Right atrium auricular region (tissue), 2 donors: ENCODE measurements at regions not wholly inside any gene's neighbourhood (a gene's known extent, or its start where the extent isn't known, plus 50 kb on each side); places are given as distances from the start of the nearest gene placed in this dataset.
"Not testable (repeated sequence)": the region's sequence is repeated elsewhere in the genome, so short reads cannot be mapped to it uniquely, and the experiment has no call there.

Source experiments
- DNase-seq: peaks from one replicate; pipeline ENCODE4 v3.0.0-alpha.2; 2019; ENCODE audit warnings: low spot score
- H3K27ac ChIP-seq, 2 donors: fragments of 200-600 bp; sonication (generic); 1 replicate in 1 of 2; 2 replicates in 1 of 2; pipeline ENCODE4 v1.5.1; 2016 to 2019
- H3K27me3 ChIP-seq, 2 donors: fragments of 200-600 bp; sonication (generic); one replicate each; pipeline versions ENCODE4 v1.5.1 to v1.6.0; 2017 to 2019
- H3K36me3 ChIP-seq: fragments of 200-600 bp; sonication (generic); one replicate; pipeline ENCODE4 v1.5.1; 2016
- H3K4me1 ChIP-seq, 2 donors: fragments of 200-600 bp; sonication (generic); one replicate each; pipeline versions ENCODE4 v1.5.1 to v1.6.0; 2017 to 2019
- H3K4me3 ChIP-seq, 2 donors: fragments of 200-600 bp; sonication (generic); 1 replicate in 1 of 2; 2 replicates in 1 of 2; pipeline ENCODE4 v1.5.1; 2017 to 2019; ENCODE audit warnings: mild to moderate bottlenecking in 1 of 2, moderate library complexity in 1 of 2
- H3K9me3 ChIP-seq, 2 donors: fragments of 200-600 bp; sonication (generic); one replicate each; pipeline ENCODE4 v1.5.1; 2019
- TF ChIP-seq, protein P1 (sequence below), 2 donors: fragments of 200-600 bp; sonication (generic); IDR thresholded peaks; one replicate each; pipeline ENCODE4 v1.5.1; 2019; ENCODE audit warnings: antibody characterized with exemption in 2 of 2

DNA sequence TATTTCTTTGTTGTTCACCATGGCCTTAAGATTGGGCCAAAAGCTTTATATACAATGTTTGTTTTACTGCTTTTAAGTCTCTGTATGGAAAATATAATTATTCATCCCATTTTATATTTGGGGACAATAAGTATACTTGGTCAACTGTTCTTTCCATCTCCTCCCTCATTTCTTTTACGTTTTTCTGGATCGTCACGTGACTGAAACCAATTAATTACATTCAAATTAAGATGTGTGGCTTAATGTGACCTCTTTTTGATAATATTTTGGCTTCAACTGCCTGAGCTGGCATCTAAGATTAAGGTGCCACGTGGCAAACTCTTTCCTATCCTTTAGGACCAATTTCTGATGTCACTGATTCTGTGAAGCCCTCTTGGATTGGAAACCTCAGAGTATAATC, 250.1 kb upstream of the SGCD start:
- H3K9me3 ChIP-seq: peaks cover 0 to 12% of the 10 kb centered on the region in 2 donors
- no peaks in the 10 kb centered on the region for H3K4me1 ChIP-seq
- TF ChIP-seq, protein P1, sequence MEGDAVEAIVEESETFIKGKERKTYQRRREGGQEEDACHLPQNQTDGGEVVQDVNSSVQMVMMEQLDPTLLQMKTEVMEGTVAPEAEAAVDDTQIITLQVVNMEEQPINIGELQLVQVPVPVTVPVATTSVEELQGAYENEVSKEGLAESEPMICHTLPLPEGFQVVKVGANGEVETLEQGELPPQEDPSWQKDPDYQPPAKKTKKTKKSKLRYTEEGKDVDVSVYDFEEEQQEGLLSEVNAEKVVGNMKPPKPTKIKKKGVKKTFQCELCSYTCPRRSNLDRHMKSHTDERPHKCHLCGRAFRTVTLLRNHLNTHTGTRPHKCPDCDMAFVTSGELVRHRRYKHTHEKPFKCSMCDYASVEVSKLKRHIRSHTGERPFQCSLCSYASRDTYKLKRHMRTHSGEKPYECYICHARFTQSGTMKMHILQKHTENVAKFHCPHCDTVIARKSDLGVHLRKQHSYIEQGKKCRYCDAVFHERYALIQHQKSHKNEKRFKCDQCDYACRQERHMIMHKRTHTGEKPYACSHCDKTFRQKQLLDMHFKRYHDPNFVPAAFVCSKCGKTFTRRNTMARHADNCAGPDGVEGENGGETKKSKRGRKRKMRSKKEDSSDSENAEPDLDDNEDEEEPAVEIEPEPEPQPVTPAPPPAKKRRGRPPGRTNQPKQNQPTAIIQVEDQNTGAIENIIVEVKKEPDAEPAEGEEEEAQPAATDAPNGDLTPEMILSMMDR (IDR thresholded peaks at IDR 0.05): no peak
- H3K27me3 ChIP-seq: no peaks in the 10 kb centered on the region
- no peak overlapping the region for H3K27ac ChIP-seq
- no peak for DNase-seq
- H3K36me3 ChIP-seq: no peaks in the 10 kb centered on the region
- no peak overlapping the region for H3K4me3 ChIP-seq

DNA sequence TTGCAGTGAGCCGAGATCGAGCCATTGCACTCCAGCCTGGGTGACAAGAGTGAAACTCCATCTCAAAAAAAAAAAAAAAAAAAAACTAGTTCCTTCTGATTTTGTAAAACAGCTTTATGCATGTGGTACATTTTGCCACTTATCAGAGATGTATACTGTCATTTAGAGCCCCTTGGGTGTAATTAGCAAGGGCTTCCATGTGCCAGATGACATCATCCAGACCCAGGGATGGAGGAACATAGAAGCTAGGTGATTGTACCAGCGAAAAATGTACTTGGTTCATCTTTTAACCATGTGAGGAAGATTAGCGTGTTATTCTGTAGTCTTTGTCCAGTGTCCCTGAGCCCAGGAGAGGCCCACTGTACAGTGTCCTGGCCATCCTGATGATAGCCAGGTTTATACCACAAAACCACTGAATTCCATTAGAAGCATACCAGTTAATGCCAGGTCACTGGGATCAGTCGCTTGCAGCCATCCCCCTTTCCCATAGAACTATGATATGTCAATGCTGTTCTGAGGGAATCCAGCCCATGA, 239.3 kb upstream of the SGCD start:
- Histone ChIP-seq H3K36me3 (no peaks in the 10 kb centered on the region), H3K27ac (no peak overlapping the region), H3K4me1 (no peaks in the 10 kb centered on the region), H3K4me3 (no peak overlapping the region), H3K9me3 (peaks cover 0 to 14% of the 10 kb centered on the region in 2 donors), H3K27me3 (no peaks in the 10 kb centered on the region)
- TF ChIP-seq, protein P1 (IDR thresholded peaks at IDR 0.05): no peak
- DNase-seq: no peak

DNA sequence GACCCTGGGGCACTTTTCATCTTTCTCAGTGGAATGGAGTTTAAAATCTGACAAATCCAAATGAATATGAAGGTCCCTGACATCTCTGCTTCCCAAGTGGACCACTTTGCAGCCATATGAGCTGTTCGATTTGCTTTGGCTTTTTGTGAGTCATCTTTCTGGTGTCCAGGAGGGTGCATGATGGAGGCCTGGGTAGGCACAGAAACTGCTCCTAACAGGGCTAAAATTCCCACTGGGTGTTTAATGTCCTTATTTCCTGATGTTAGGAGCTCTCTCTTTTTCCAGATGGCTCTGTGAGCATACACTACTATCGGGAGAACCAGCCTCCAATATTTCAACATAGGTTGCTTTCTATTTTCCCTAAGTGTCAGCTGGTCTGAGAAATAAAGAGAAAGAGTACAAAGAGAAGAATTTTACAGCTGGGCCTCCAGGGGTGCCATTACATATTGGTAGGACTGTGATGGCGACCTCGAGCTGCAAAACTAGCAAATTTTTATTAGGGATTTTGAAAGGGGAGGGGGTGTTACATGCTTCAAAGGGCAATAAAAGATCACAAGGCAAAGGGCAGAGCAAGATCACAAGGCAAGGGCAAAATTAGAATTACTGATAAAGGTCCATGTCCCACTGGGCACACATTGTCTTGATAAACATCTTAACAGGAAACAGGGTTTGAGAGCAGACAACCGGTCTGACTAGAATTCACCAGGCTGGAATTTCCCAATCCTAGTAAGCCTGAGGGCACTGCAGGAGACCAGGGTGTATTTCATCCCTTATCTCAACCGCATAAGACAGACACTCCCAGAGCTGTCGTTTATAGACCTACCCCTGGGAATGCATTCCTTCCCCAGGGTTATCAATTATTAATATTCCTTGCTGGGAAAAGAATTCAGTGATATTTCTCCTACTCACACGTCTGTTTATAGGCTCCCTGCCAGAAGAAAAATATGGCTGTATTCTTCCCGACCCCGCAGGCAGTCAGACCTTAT, 236.7 kb upstream of the SGCD start:
- not testable (repeated sequence) for H3K36me3 ChIP-seq, DNase-seq, H3K4me3 ChIP-seq, H3K4me1 ChIP-seq, H3K27ac ChIP-seq, H3K27me3 ChIP-seq
- peaks cover 0 to 14% of the 10 kb centered on the region in 2 donors for H3K9me3 ChIP-seq

DNA sequence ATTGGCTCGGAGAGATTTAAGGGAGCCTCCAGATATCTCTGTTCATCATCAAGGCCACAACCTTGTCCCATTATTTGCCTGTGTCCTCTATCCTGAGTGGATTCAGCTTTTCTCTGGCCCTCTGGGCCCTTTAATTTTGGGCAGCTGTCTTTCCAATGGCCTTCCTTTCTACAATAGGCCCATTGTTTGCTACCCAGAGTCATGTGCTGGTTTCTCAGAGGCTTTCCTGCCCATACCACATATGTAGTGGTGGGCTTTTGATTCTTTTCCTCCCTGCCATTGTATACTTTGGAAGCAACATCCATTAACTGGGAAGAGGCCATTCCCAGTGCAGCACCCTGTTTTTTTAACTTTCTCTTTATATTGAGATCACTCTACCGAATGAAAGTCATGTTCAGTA, 233.9 kb upstream of the SGCD start:
- no peak for DNase-seq
- TF ChIP-seq, protein P1 (IDR thresholded peaks at IDR 0.05): no peak
- no peak overlapping the region for H3K4me3 ChIP-seq
- H3K36me3 ChIP-seq: no peaks in the 10 kb centered on the region
- H3K9me3 ChIP-seq: peaks cover 0 to 14% of the 10 kb centered on the region in 2 donors
- no peaks in the 10 kb centered on the region for H3K4me1 ChIP-seq
- H3K27ac ChIP-seq: no peak overlapping the region
- no peaks in the 10 kb centered on the region for H3K27me3 ChIP-seq

DNA sequence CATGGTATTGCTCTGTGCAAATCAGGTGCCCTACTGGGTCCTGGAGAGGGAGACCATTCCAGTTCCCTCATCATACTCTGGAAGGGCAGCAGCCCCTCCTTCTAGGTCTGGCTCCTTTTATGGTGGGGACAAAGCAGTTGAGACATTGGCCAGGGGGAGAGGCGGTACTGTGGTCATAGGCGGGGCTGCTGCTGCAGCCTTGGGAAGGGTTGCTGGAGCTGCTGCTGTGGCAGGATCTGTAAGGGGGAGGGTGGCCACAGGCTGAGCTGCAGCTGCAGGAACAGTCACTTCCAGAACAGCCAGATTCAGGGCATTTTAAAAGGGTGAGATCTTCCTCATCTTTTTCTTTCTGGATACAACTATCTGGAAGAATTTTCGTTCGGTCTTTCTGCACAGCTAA, 233.0 kb upstream of the SGCD start:
- TF ChIP-seq, protein P1 (IDR thresholded peaks at IDR 0.05): no peak
- no peaks in the 10 kb centered on the region for H3K4me1 ChIP-seq
- DNase-seq: no peak
- no peaks in the 10 kb centered on the region for H3K27me3 ChIP-seq
- no peak overlapping the region for H3K27ac ChIP-seq
- H3K36me3 ChIP-seq: no peaks in the 10 kb centered on the region
- no peak overlapping the region for H3K4me3 ChIP-seq
- peaks cover 0 to 14% of the 10 kb centered on the region in 2 donors for H3K9me3 ChIP-seq

DNA sequence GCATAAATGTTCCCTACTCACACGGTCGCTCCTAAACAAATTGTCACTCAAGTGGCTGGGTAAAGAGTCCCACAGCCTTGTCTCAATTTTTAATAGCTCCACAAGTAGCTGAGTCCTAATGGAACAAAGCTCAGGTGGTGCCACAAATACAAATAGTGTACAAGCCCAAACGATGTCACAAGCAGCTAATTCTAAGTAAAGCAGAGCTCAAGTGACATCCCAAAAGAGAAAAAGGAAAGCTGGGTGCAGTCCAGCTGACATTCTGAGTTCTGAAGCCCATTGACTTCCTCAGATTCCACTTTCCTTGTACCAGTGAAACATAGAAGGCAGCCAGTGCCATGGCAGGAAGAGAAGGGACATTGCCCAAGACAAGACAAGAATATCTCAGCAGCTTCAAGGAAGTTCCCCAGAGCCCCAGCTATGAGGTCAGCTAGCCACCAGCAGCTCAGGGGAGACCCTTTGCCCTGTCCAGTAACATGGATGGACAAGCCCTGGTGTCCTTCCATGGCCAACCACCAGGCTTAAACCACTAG, 231.2 kb upstream of the SGCD start:
- no peak overlapping the region for H3K4me3 ChIP-seq
- H3K4me1 ChIP-seq: no peaks in the 10 kb centered on the region
- H3K27ac ChIP-seq: no peak overlapping the region
- TF ChIP-seq, protein P1 (IDR thresholded peaks at IDR 0.05): no peak
- no peaks in the 10 kb centered on the region for H3K36me3 ChIP-seq
- H3K27me3 ChIP-seq: no peaks in the 10 kb centered on the region
- DNase-seq: no peak
- H3K9me3 ChIP-seq: peaks cover 0 to 2% of the 10 kb centered on the region in 2 donors
